ENCODE measurements at regions not wholly inside any gene's neighbourhood (a gene's known extent, or its start where the extent isn't known, plus 50 kb on each side); places are given as distances from the start of the nearest gene placed in this dataset.
A peak's percentile ranks its signal among the peaks of the same experiment; 100 is the strongest.

DNA sequence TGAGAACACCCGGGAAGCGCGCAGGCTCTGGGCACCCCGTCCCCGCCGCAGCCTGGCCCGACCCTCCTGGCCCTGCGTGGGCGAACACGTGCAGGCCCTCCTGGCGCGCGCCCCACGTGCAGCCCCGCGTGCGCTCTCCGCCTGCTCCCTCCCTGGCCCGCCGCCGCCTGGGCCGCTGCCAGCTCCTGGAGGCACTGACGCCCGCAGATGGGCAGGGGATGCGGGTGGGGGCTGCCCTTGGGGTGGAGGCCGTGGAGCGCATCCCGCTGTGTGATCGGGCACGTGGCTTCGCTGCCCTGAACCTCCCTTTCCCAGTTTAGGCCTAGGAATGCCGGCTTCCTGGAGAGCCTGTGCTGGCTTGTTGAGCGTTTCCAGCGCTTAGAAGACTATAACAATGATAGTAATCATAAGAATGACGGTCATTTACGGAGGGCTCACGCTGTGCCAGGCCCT, 104.6 kb upstream of the SLC6A6 start:
- H3K4me3 ChIP-seq, result no peak overlapping the region
- ATAC-seq (replicated peaks in 6 of 8), result no peak
- in situ Hi-C loops (cut with MboI; ENCODE audit: low pct_unique_long_range_greater_than_20kb in 2 of 9, low sequenced_read_pairs in 9 of 9, unreplicated experiment in 9 of 9), result no loop called here
- no peak overlapping the region for H3K27ac ChIP-seq
- no peaks in the 10 kb centered on the region for H3K4me1 ChIP-seq (replicated peaks in 1 of 2)
- 60 to 100% (median 82%) methylated on average over 1 to 8 of the region's 37 CpGs; no CpG with 5 or more reads in 4 of the 10 experiments for WGBS, 10 experiments

DNA sequence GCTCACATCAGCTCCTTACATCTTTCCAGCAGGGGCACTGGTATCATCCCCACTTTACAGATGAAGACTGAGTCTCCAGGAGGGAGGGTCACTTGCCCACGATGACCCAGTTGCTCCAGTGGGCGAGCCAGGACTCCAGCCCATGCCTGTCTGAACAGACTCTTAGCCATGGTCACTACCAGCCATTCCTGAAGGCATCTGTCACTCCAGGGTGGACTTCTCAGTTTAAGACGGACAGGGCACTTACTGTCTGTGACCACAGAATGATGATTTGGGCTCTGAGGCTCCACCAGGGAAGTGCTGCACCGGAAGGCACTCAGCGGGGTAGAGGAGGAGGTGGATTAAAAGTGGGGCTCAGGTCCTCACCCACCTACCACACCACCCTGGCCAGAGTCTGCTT, 104.0 kb upstream of the SLC6A6 start:
- no peak overlapping the region for H3K27ac ChIP-seq
- ATAC-seq (replicated peaks in 6 of 8), result no peak

DNA sequence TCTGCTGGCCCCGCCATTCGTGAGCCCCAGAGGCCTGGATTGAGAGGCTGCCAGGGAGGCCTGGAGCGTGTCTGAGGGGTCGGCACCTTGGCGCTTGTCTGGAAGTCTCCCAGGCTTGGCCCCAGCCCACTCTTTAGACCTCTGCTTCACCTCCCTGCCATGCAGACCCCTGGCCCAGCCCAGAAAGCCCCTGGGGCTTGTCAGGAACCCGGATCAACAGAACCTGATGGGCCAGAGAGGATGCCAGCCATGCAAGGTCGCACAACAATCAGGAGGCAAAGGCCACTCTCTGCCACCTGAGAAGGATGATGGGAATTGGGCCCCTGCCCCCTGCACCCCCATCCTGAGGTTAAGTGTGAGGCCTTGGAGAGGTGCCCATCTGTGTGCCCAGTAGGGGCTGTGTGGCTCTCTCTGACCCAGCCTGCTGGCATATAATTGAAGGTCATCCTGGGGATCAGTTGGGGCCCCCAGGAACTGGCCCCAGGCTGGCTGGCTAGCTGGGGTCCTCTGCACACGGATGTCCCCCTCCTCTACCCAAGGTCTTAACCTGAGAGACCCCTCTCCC, 103.3 kb upstream of the SLC6A6 start:
- 20 to 88% (median 67%) methylated on average over 1 to 6 of the region's 8 CpGs; no CpG with 5 or more reads in 5 of the 10 experiments for WGBS, 10 experiments
- in situ Hi-C loops (cut with MboI; ENCODE audit: low pct_unique_long_range_greater_than_20kb in 2 of 9, low sequenced_read_pairs in 9 of 9, unreplicated experiment in 9 of 9), result no loop called here
- H3K4me3 ChIP-seq, result no peak overlapping the region
- no peak for ATAC-seq (replicated peaks in 6 of 8)
- no peak overlapping the region for H3K27ac ChIP-seq
- H3K4me1 ChIP-seq (replicated peaks in 1 of 2), result no peaks in the 10 kb centered on the region

More for the DNA sequence above, 104.0 kb upstream of the SLC6A6 start:
- Histone ChIP-seq H3K4me3 (no peak overlapping the region), H3K4me1 (replicated peaks in 1 of 2) (no peaks in the 10 kb centered on the region)
- in situ Hi-C loops (cut with MboI; ENCODE audit: low pct_unique_long_range_greater_than_20kb in 2 of 9, low sequenced_read_pairs in 9 of 9, unreplicated experiment in 9 of 9), result no loop called here
- WGBS, 10 experiments, result 58 to 82% (median 70%) methylated on average over 1 to 4 of the region's 5 CpGs; no CpG with 5 or more reads in 6 of the 10 experiments

DNA sequence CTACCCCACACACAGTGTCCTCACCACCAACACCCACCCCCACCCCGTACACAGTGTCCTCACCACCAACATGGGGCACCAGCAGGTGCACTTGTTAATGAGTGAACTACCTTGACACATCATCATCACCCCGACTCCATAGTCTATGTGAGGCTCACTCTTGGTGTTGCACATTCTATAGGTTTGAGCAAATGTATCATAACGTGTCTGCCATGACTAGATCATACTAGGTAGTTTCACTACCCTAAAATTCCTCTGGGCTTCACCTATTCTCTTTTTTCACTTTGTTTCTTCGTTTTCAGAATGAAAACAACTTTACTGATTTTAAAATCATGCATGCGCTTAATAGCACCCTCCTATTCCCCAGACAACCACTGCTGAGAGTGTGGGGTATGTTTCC, 102.6 kb upstream of the SLC6A6 start:
- Histone ChIP-seq H3K4me3 (no peak overlapping the region), H3K4me1 (replicated peaks in 1 of 2) (no peaks in the 10 kb centered on the region), H3K27ac (no peak overlapping the region)
- ATAC-seq (replicated peaks in 6 of 8), result no peak
- in situ Hi-C loops (cut with MboI; ENCODE audit: low pct_unique_long_range_greater_than_20kb in 2 of 9, low sequenced_read_pairs in 9 of 9, unreplicated experiment in 9 of 9), result no loop called here
- 38 to 86% (median 60%) methylated on average over 2 to 4 of the region's 5 CpGs; no CpG with 5 or more reads in 3 of the 10 experiments for WGBS, 10 experiments

DNA sequence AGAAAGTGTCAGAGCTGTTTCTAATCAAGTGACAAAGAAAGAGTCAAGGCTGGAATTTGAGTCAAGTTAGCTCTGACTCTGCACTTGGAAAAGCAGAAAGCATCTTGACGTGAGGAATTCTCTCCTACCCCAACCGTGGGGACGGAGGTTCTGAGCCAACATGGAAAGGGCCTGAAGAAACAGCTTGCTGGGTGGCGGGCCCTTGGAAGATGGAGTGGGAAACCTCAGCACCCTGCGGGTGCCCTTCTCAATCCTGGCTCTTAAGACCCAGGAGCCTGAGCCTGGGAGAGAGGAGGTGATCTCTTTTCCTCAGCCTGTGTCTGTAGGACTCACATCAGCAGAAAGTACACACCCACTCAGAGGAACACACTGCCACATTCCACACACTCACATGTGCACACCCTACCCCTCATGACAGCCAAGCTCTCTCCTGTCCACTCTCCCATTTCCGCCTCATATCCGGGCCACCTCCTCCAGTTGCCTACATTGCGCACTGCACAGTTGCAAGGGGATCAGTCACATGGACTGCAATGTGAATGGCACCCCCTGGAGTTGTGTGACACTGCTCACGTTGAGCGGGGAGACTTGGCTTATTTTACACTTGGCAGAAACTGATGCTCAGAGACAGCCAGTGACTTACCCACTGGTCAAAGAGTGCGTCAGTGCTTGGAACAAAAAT, 101.5 kb upstream of the SLC6A6 start:
- WGBS, 10 experiments, result 0 to 95% (median 73%) methylated on average over 1 to 11 of the region's 11 CpGs; no CpG with 5 or more reads in 1 of the 10 experiments
- peak in 6 of 8 experiments; percentile 26 to 68 (median 34) for ATAC-seq (replicated peaks in 6 of 8)
- no peaks in the 10 kb centered on the region for H3K4me1 ChIP-seq (replicated peaks in 1 of 2)
- no peak overlapping the region for H3K4me3 ChIP-seq
- in situ Hi-C loops (cut with MboI; ENCODE audit: low pct_unique_long_range_greater_than_20kb in 2 of 9, low sequenced_read_pairs in 9 of 9, unreplicated experiment in 9 of 9), result no loop called here
- H3K27ac ChIP-seq, result no peak overlapping the region

DNA sequence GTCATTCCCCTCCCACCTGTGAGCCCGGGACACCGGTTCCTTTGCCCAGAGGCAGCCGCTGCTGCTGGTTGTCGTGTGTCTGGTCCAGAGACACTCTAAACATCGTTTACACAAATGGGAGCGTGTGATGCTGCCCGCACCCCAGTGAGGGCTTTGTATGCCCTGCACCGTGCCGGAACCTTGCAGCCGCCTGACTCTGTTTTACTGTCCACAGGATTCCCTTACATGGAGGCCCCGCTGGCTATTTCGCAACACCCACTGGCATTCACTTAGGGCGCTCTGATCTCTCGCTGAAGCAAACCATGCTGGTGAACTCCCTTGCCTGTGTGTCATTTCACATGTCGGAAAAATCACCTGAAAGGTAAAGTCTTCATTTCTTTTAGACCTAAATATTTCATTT, 100.8 kb upstream of the SLC6A6 start:
- 9 to 80% (median 49%) methylated on average over 2 to 15 of the region's 15 CpGs; no CpG with 5 or more reads in 1 of the 10 experiments for WGBS, 10 experiments

DNA sequence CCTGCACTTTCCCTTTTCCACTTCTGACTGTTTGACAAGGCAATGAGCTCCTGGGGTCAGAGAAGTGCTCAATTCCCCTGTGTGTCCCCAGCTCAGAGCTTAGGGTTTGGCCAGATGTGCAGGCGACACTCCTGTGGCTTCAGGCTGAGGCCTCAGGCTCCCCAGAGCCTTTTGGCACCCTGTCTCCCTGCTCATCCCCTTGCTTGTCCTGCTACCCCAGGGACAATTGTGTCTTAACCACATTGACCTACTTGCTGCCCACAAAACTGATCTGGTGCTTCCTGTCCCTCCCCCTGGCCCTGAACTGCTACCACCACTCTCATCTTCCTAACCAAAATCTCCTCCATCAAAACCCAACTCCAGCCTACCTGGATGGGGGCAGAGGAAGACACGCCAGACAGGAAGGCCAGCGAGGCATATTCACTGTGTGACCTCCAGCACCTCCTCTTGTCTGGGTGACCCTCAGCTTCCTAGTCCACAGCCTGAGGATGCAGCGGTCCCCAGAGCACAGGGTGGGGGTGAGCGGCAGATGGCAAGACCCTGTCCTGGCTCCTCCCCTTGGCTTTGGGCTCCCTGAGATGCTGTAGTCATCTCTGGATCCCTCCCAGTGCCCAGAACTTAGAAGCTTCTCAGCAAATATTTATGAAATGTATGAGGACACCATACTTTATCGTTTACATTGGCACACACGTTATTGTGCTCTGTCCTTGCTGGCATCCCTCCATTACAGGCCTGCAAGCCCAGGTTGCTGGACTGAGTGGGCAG, 98.9 kb upstream of the SLC6A6 start:
- no peak for ATAC-seq (replicated peaks in 6 of 8)
- H3K4me1 ChIP-seq (replicated peaks in 1 of 2), result no peaks in the 10 kb centered on the region
- no peak overlapping the region for H3K4me3 ChIP-seq
- H3K27ac ChIP-seq, result no peak overlapping the region
- 40 to 100% (median 88%) methylated on average over 1 to 5 of the region's 7 CpGs; no CpG with 5 or more reads in 3 of the 10 experiments for WGBS, 10 experiments
- in situ Hi-C loops (cut with MboI; ENCODE audit: low pct_unique_long_range_greater_than_20kb in 2 of 9, low sequenced_read_pairs in 9 of 9, unreplicated experiment in 9 of 9), result no loop called here

More for the DNA sequence above, 100.8 kb upstream of the SLC6A6 start:
- in situ Hi-C loops (cut with MboI; ENCODE audit: low pct_unique_long_range_greater_than_20kb in 2 of 9, low sequenced_read_pairs in 9 of 9, unreplicated experiment in 9 of 9), result no loop called here
- no peaks in the 10 kb centered on the region for H3K4me1 ChIP-seq (replicated peaks in 1 of 2)
- ATAC-seq (replicated peaks in 6 of 8), result peak in 7 of 8 experiments; percentile 63 to 88 (median 80)
- H3K27ac ChIP-seq, result no peak overlapping the region
- H3K4me3 ChIP-seq, result no peak overlapping the region

DNA sequence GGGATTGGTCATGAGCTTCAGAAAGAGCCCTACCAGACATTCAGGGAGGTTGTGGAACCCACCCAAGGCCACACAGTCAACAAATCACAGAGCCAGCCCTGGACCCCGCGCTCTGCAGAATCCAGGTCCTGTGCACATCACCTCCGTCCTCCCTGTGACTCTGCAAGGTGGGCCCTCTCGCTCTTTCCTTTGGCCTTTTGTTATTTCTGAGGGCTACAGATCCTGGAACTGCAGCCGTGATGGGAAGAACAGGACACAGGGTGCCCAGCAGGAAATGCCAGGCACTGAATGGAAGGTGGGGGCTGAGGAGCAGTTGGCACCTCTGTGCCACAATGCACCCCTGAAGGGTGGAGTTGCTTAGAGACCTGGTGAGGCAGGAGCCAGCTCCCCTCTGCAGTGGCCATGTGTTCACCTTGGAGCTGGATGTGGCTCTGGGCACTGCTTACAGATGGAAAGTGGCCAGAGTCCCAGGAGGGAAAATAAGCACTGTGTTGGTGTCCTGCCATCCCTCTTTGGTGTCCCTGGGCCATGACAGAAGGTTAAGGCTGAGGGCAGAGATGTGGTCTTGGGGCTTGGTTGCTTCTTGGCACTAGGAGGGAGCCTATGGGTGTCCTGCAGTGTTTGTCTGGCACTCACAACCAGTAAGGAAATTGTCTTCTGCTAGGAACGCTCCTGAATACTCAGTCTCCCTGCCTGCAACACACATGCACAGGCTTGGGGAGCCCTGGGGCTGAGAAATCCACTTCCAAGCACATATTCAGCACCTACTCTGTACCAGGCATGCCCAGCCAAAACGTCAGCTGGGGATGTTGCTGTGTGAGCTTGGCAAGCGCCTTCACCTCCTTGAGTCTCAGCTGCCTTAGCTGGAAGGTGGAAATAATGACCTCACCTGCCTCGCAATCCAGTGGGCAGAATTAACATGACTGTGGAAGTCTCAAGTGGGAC, 98.0 kb upstream of the SLC6A6 start:
- no peaks in the 10 kb centered on the region for H3K4me1 ChIP-seq (replicated peaks in 1 of 2)
- WGBS, 10 experiments, result 33 to 90% (median 67%) methylated on average over 1 to 6 of the region's 9 CpGs; no CpG with 5 or more reads in 1 of the 10 experiments
- in situ Hi-C loops (cut with MboI; ENCODE audit: low pct_unique_long_range_greater_than_20kb in 2 of 9, low sequenced_read_pairs in 9 of 9, unreplicated experiment in 9 of 9), result no loop called here
- H3K4me3 ChIP-seq, result no peak overlapping the region
- no peak overlapping the region for H3K27ac ChIP-seq
- ATAC-seq (replicated peaks in 6 of 8), result no peak

DNA sequence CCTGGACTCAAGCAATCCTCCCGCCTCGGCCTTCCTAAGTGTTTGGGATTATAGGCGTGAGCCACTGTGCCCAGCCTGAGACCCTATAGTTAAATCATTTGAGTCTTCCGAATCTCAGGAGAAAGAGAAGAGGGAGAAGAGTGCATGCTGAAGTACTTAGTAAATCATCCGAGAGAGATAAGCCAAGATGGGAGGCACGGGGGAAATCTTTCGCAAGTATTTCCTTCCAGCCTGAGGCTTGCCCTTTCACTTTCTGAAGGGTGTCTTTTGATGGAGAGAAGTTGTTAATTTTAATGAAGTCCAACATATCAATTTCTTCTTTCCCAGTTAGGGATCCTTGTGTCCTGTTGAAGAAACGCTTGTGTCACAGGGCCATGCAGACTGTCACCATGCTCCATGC, 97.1 kb upstream of the SLC6A6 start:
- H3K27ac ChIP-seq, result no peak overlapping the region
- 74 to 100% (median 90%) methylated on average over 1 to 8 of the region's 8 CpGs; no CpG with 5 or more reads in 3 of the 10 experiments for WGBS, 10 experiments
- in situ Hi-C loops (cut with MboI; ENCODE audit: low pct_unique_long_range_greater_than_20kb in 2 of 9, low sequenced_read_pairs in 9 of 9, unreplicated experiment in 9 of 9), result no loop called here
- H3K4me3 ChIP-seq, result no peak overlapping the region
- H3K4me1 ChIP-seq (replicated peaks in 1 of 2), result no peaks in the 10 kb centered on the region
- ATAC-seq (replicated peaks in 6 of 8), result no peak

DNA sequence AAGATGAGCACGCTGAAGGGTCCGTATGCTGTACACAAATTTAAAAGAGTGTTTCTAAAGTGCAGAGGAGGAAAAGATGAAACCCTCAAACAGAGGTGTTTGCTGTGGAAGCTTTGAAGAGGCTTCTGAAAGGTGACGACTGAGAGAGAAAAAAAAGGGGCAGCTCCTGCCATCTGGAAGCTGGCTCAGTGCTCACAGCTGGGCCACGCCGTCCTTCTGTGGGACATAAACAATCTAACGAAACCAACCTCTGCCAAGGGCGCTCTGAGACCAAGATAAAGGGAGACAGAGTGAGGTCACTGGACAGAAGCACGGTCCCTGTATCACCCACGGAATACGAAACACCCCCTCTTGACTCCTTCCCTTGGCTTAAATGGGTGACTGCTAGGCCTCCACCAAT, 96.3 kb upstream of the SLC6A6 start:
- Histone ChIP-seq H3K4me3 (no peak overlapping the region), H3K4me1 (replicated peaks in 1 of 2) (no peaks in the 10 kb centered on the region), H3K27ac (no peak overlapping the region)
- WGBS, 10 experiments, result 50 to 100% (median 88%) methylated on average over 2 to 8 of the region's 10 CpGs; no CpG with 5 or more reads in 3 of the 10 experiments
- ATAC-seq (replicated peaks in 6 of 8), result no peak
- in situ Hi-C loops (cut with MboI; ENCODE audit: low pct_unique_long_range_greater_than_20kb in 2 of 9, low sequenced_read_pairs in 9 of 9, unreplicated experiment in 9 of 9), result no loop called here

DNA sequence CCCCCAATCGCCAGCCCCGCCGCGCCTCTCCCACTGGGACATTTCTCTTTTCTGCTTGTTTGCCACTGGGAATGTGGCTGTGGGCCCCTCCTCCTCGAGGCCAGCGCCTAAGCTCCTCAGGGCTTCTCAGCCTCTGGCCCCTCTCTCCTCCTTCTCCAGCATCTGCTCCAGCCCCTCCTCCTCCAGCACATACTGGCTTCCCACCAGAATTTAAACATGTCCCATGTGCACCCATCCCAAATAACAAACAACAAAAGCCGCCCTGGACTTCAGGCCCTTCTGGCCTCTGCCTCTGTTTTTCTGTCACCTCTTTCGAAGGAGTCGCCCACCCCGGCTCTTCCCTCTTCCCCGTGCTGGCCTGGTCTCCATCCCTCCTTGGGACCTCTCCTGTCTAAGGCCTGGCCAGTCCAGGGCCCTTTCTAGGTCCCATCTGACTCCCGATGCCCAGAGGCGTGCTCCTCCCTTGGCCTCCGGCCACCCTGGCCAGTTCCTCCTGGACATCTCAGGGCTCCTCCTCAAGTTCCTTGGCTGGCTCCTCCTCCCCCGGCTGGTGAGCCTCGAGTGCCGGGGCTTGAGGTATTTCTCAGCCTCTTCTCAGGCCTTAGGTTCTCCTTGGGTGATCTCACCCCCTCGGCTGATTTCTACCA, 94.6 kb upstream of the SLC6A6 start:
- WGBS, 10 experiments, result 0 to 100% (median 74%) methylated on average over 1 to 13 of the region's 18 CpGs; no CpG with 5 or more reads in 1 of the 10 experiments
- Histone ChIP-seq H3K4me1 (replicated peaks in 1 of 2) (no peaks in the 10 kb centered on the region), H3K27ac (no peak overlapping the region), H3K4me3 (no peak overlapping the region)
- in situ Hi-C loops (cut with MboI; ENCODE audit: low pct_unique_long_range_greater_than_20kb in 2 of 9, low sequenced_read_pairs in 9 of 9, unreplicated experiment in 9 of 9), result no loop called here
- ATAC-seq (replicated peaks in 6 of 8), result peak in 3 of 8 experiments; percentile 43 to 87 (median 85)

DNA sequence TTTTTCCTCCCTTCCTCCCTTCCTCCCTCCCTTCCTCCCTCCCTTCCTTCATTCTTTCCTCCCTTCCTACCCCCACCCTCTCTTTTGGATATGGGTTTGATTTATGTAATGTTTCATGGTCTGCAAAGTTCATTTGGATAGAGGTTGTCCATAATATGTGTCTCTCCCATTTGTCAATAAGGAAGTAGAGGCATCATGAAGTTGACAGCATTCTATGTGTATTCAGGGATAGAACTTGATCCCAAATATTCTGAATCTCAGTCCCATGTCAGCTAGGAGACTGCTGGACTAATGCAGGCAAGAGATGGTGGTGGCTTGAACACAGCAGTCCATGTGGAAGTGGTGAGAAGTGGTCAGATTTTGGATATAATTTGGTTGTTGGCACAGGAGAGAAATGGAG, 90.7 kb upstream of the SLC6A6 start:
- Histone ChIP-seq H3K4me1 (replicated peaks in 1 of 2) (no peaks in the 10 kb centered on the region), H3K4me3 (no peak overlapping the region), H3K27ac (no peak overlapping the region)
- ATAC-seq (replicated peaks in 6 of 8), result peak in 1 of 8 experiments; percentile 71
- in situ Hi-C loops (cut with MboI; ENCODE audit: low pct_unique_long_range_greater_than_20kb in 2 of 9, low sequenced_read_pairs in 9 of 9, unreplicated experiment in 9 of 9), result no loop called here

Measured in motor neuron (in vitro differentiated cells).